ENCODE measurements at regions not wholly inside any gene's neighbourhood (a gene's known extent, or its start where the extent isn't known, plus 50 kb on each side); places are given as distances from the start of the nearest gene placed in this dataset.

DNA sequence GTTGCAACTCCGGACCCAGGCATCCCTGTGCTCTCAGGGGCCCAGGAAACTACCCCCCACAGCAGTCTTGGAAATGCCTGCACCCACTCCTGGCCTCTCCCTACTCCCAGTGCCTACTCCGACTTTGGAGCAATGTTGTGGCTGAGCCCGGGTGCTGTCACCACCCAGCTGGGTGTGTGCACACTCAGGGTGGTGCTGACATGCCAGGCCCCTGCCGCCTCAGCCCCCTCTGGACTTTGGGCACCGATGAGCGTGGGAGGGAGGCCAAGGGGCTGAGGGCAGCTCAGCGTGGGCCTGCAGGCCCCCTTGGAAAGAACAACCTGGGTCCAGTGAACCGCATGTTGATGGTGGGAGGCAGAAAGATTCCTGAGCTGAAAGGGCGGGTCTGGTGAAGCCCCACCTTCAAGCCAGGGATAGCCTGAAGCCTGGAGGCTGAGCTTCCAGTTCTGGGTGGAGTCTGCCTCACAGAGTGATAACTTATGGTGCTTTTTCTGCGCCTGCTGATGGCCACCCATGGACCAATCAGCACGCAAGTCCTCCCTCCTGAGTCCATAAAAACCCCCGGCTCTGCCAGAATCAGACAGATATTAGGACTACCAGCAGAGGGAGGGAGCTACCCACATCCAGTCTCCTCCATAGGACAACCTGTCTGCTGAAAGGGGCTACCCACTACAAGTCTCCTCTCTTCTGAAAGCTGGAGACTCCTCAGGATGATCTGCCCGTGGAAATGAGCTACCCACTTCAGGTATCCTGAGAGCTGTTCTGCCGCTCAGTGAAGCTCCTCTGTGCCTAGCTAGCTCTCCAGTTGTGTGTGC is 380.4 kb upstream of the SORCS1 start:
- TF ChIP-seq, protein P1, sequence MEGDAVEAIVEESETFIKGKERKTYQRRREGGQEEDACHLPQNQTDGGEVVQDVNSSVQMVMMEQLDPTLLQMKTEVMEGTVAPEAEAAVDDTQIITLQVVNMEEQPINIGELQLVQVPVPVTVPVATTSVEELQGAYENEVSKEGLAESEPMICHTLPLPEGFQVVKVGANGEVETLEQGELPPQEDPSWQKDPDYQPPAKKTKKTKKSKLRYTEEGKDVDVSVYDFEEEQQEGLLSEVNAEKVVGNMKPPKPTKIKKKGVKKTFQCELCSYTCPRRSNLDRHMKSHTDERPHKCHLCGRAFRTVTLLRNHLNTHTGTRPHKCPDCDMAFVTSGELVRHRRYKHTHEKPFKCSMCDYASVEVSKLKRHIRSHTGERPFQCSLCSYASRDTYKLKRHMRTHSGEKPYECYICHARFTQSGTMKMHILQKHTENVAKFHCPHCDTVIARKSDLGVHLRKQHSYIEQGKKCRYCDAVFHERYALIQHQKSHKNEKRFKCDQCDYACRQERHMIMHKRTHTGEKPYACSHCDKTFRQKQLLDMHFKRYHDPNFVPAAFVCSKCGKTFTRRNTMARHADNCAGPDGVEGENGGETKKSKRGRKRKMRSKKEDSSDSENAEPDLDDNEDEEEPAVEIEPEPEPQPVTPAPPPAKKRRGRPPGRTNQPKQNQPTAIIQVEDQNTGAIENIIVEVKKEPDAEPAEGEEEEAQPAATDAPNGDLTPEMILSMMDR (conservative IDR thresholded peaks at IDR 0.05), result no peak
- no peak overlapping the region for H3K27ac ChIP-seq

DNA sequence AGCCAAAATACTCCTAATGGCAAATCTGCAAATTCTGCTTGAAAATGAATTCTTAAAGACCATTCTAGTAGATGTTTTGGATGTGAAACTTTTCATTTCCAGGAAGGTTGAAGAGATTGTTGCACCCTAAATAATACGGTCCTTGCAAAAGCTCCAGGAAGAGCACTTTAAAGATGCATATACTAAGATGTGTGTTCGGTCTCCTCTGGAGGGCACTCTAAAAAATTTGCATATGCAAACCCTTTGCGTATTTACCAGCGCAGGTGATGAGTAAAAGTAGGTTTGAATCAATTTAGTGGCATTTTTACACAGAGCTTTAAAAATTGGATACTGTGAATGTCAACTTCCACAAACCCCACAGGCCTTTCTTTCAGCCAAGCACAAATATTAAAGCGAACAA is 378.1 kb upstream of the SORCS1 start:
- H3K27ac ChIP-seq, result no peak overlapping the region

DNA sequence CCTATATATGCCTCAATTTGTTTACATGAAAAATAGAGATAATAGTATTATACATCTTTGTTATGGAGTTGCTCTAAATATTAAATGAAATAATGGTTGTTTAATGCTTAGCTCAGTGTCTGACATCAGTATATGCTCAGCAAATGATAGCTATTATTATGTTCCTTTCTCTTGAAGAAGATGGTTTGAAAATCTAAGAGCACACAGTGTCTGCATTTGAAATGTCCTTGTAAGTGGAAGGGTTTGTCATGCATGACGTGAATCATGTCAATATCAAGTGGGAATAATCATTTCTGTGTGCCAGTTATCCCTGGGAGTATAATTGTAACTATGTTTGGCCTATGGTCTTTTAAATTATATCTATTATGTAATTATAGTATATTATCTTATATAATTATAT is 377.5 kb upstream of the SORCS1 start:
- H3K27ac ChIP-seq, result no peak overlapping the region
- TF ChIP-seq, protein P1 (conservative IDR thresholded peaks at IDR 0.05), result no peak

More for the DNA sequence above, 378.1 kb upstream of the SORCS1 start:
- TF ChIP-seq, protein P1 (conservative IDR thresholded peaks at IDR 0.05), result no peak

DNA sequence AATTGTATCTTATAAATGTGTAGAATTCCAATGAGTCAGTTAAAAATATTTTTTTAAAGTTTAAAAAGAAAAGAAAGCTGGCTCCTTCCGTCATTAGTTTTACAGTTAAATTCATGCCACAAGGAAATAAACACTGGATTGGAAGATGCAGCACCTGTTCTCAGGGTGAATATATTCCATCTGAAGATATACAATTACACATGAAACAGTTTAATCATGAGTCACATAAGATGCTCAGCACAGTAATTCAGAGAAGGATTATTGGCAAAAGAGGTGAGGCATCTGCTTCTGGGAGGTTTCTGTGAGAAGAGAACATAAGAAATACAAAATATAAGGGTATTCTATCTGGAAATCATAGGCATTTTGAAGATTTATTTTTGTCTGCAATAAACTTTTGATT is 376.5 kb upstream of the SORCS1 start:
- TF ChIP-seq, protein P1 (conservative IDR thresholded peaks at IDR 0.05), result no peak
- H3K27ac ChIP-seq, result no peak overlapping the region

DNA sequence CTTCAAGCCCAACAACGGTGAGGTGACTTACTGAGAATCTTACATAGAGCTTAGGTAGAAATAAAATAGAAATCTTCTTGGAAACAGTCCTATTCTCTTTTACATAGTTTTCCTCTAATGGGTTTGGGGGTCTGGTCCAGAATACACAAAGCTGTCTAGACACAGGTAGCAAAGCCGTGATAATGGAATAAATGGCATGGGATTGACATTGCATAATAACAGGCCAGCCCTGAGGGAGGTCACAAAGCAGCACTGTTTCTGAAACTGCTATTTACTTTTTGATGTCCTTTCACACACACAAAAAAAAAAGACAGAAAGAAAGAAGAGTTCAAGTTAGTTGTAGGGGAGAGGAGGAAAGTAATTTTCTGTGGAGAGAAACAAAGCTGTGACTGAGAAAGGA is 364.8 kb upstream of the SORCS1 start:
- TF ChIP-seq, protein P1 (conservative IDR thresholded peaks at IDR 0.05), result no peak
- no peak overlapping the region for H3K27ac ChIP-seq

DNA sequence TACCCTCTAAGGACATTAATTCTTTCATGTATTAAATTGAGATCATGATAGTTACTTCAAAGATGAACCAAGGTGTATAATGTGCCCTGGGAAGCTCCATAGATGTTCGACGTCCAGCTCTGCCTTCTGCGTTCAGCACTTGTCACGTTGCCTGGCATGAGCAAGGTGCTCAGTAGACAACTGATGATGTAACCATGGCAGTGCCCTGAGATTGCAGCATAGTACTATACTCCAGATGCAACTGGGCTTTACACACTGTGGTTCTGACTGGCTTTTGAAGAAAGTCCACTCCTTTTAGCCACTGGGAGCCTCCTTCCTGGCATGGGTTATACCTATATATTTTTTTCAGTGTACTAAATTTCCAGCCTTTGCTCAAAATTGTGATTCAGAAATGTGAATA is 355.8 kb upstream of the SORCS1 start:
- TF ChIP-seq, protein P1 (conservative IDR thresholded peaks at IDR 0.05), result no peak
- no peak overlapping the region for H3K27ac ChIP-seq

DNA sequence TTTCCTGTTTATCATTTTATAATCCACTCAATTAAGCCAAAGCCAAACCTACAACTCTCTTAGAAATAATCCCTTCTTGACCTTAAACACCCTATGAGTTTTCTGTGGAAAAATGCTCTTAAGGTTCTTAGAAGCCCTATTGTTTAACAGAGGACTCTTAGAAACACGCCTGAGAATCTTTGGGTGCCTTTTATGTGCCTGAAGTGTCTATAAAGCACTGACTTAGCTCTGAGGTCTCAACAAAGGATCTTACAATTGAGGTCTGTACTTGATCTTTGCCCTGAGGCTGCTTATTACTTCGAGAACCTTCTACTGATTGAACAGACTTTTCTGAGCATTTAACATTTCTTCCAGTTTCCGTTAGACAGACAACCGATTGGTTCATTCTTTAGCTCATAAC is 353.3 kb upstream of the SORCS1 start:
- TF ChIP-seq, protein P1 (conservative IDR thresholded peaks at IDR 0.05), result no peak
- no peak overlapping the region for H3K27ac ChIP-seq

Data from VCaP (cell line).